MCF 10A (cell line): ENCODE measurements at regions not wholly inside any gene's neighbourhood (a gene's known extent, or its start where the extent isn't known, plus 50 kb on each side); places are given as distances from the start of the nearest gene placed in this dataset.

Source experiments
- BruUV-seq: library from RNA; stranded (reverse); fragments of 400-500 nt; replicated peaks from 2 replicates; lab custom pipeline; 2021; lab: Mats Ljungman, UMichigan
- CTCF ChIA-PET: fragments of 300-600 bp; sonication (Branson Sonifier 250); formaldehyde crosslinking; extraction: SDS; loops from one replicate; lab custom pipeline; 2021; ENCODE audit warnings: antibody characterized with exemption, inconsistent platforms; lab: Yijun Ruan, JAX
- POLR2A ChIA-PET: fragments of 300-600, 350-650 bp; sonication (Branson Sonifier 250); formaldehyde crosslinking; extraction: SDS; loops from one replicate; lab custom pipeline; 2020; ENCODE audit warnings: antibody characterized with exemption, inconsistent platforms; lab: Yijun Ruan, JAX
- DNase-seq: peaks from one replicate; pipeline ENCODE4 v3.0.0-alpha.2; 2018; ENCODE audit not compliant: unreplicated experiment
- H3K27ac Mint-ChIP-seq: one replicate; pipeline ENCODE4 v1.8.0; 2022; ENCODE audit warnings: mild to moderate bottlenecking, low read depth, mixed read lengths; ENCODE audit not compliant: unreplicated experiment
- H3K27me3 Mint-ChIP-seq: one replicate; pipeline ENCODE4 v1.8.0; 2022; ENCODE audit warnings: mixed read lengths; ENCODE audit not compliant: insufficient read depth, unreplicated experiment
- H3K36me3 Mint-ChIP-seq: one replicate; pipeline ENCODE4 v1.8.0; 2022; ENCODE audit warnings: mild to moderate bottlenecking, moderate library complexity, mixed read lengths; ENCODE audit not compliant: insufficient read depth, unreplicated experiment
- H3K4me1 Mint-ChIP-seq: one replicate; pipeline ENCODE4 v1.8.0; 2022; ENCODE audit warnings: mixed read lengths; ENCODE audit not compliant: insufficient read depth, unreplicated experiment
- H3K4me3 Mint-ChIP-seq: one replicate; pipeline ENCODE4 v1.8.0; 2022; ENCODE audit warnings: mild to moderate bottlenecking, moderate library complexity, mixed read lengths; ENCODE audit not compliant: unreplicated experiment
- H3K9me3 Mint-ChIP-seq: one replicate; pipeline ENCODE4 v1.8.0; 2022; ENCODE audit warnings: mixed read lengths; ENCODE audit not compliant: unreplicated experiment
- intact Hi-C: fragments of 100-400 bp; cut with micrococcal nuclease; formaldehyde crosslinking; loops from 2 replicates; pipeline ENCODE4 v1.14.1; 2022
- TF ChIP-seq, protein P1 (sequence below): fragments of 200-600 bp; IDR thresholded peaks from one replicate; pipeline ENCODE4 v1.8.0; 2022; ENCODE audit warnings: antibody characterized with exemption, mild to moderate bottlenecking; ENCODE audit not compliant: unreplicated experiment

DNA sequence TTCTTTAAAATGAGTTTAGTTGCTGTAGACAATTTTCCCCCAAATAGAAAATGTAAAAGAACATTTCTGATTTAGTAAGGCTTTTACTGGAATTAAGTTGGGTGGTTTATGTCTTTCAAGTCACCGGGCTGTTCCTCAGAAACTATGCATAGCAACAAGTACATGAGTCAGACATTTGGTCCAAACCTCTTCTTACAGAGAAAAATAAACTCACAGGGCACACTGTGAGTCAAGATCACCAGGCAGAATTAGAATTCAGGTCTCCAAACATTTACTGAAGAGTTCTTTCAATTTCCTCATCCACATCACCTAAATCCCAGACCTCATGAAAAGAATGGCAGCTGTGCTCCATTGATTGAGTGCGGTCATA lies 476.1 kb upstream of the SOX5 start:
- ChIA-PET CTCF (interaction anchor here (0.7 kb wide), 1 partner anchor 187 kb away, joined by 3 read pairs; no protein-coding TSS in a partner anchor), POLR2A (no interaction called here)
- Mint-ChIP-seq H3K4me1 (no peaks in the 10 kb centered on the region), H3K4me3 (no peak overlapping the region), H3K36me3 (no peaks in the 10 kb centered on the region), H3K9me3 (no peaks in the 10 kb centered on the region), H3K27me3 (no peaks in the 10 kb centered on the region), H3K27ac (no peak overlapping the region)
- DNase-seq, result no peak
- TF ChIP-seq, protein P1, sequence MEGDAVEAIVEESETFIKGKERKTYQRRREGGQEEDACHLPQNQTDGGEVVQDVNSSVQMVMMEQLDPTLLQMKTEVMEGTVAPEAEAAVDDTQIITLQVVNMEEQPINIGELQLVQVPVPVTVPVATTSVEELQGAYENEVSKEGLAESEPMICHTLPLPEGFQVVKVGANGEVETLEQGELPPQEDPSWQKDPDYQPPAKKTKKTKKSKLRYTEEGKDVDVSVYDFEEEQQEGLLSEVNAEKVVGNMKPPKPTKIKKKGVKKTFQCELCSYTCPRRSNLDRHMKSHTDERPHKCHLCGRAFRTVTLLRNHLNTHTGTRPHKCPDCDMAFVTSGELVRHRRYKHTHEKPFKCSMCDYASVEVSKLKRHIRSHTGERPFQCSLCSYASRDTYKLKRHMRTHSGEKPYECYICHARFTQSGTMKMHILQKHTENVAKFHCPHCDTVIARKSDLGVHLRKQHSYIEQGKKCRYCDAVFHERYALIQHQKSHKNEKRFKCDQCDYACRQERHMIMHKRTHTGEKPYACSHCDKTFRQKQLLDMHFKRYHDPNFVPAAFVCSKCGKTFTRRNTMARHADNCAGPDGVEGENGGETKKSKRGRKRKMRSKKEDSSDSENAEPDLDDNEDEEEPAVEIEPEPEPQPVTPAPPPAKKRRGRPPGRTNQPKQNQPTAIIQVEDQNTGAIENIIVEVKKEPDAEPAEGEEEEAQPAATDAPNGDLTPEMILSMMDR, result no peak
- BruUV-seq, result no TSS peak
- intact Hi-C loops, result no loop called here

DNA sequence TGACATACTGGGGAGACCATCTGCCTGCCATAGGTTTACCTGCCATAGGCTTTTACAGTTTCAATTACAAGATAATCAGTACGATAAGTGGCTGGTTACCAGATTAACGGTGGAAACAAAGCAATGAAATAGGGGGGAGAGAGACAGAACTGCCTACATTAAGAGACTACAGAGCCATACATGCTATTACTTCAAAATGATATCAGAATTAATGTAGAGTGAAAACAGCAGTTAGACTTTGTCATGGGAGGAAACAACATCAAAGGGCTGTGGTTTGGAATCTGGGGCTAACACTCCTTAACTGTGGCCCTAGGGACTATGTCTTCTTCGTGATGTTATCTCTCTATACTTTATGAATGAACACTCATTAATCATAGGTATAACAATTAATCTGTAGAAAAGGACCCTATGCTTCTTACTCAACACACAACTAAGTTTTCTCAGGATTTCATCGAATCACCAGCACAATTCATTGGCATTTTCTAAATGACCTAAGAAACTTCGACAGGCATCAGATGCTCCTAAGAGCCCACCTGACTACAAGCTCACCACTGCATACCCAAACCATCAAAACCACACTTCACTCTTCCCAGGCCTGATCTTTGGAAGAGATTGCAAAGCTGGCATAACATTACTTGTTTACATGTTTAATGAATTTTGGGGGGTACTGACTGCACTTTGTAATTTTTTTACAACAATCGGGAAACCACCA lies 475.6 kb upstream of the SOX5 start:
- CTCF ChIA-PET, result interaction anchor here (0.7 kb wide), 1 partner anchor 187 kb away, joined by 3 read pairs; no protein-coding TSS in a partner anchor
- intact Hi-C loops, result no loop called here
- Mint-ChIP-seq H3K36me3 (no peaks in the 10 kb centered on the region), H3K27ac (no peak overlapping the region), H3K4me3 (no peak overlapping the region), H3K4me1 (no peaks in the 10 kb centered on the region), H3K27me3 (no peaks in the 10 kb centered on the region), H3K9me3 (no peaks in the 10 kb centered on the region)
- POLR2A ChIA-PET, result no interaction called here
- TF ChIP-seq, protein P1, result no peak
- no peak for DNase-seq
- BruUV-seq, result no TSS peak

DNA sequence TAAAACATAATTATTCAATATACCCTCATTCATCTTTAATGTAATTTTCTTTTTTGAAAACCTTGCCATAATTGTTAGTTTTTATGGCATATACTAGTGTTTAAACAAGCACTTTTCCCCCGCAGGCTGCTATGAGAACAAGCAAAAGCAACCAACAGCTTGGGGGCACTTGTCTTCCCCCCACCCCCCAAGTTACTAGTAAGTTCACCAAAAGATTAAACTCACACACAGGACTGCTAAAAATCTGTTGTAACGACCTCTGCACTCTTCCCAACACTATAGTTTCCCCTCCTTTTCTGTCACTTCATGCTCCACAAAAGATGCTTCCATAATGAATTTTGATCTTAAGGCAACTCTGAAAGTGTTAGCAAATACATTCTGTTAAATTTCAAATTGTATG lies 474.9 kb upstream of the SOX5 start:
- no TSS peak for BruUV-seq
- Mint-ChIP-seq H3K27me3 (no peaks in the 10 kb centered on the region), H3K9me3 (no peaks in the 10 kb centered on the region), H3K36me3 (no peaks in the 10 kb centered on the region), H3K27ac (no peak overlapping the region), H3K4me3 (no peak overlapping the region), H3K4me1 (no peaks in the 10 kb centered on the region)
- TF ChIP-seq, protein P1, result no peak
- DNase-seq, result no peak
- ChIA-PET CTCF (no interaction called here), POLR2A (no interaction called here)
- intact Hi-C loops, result no loop called here

DNA sequence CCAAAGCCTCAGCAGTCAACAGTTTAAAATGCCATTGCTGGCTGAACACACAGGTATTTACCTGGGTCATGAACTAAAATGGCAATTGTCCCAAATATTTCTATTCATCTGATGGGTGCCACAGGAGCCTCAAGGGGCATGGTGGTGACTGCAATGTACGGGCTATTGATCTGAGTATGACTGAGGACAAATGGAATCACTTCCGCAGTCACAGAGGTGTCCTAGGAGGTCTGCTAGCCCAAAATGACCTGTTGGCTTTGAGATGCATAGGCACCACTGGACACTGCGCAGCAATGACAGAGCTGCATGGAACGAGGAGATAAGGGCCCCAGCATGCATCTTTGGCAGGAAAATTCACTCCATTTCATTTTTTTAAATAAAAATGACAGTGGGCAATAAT lies 474.1 kb upstream of the SOX5 start:
- H3K4me1 Mint-ChIP-seq, result no peaks in the 10 kb centered on the region
- CTCF ChIA-PET, result no interaction called here
- H3K36me3 Mint-ChIP-seq, result no peaks in the 10 kb centered on the region
- TF ChIP-seq, protein P1, result no peak
- no peak for DNase-seq
- POLR2A ChIA-PET, result no interaction called here
- H3K27ac Mint-ChIP-seq, result no peak overlapping the region
- H3K9me3 Mint-ChIP-seq, result no peaks in the 10 kb centered on the region
- H3K27me3 Mint-ChIP-seq, result no peaks in the 10 kb centered on the region
- intact Hi-C loops, result no loop called here
- no TSS peak for BruUV-seq
- H3K4me3 Mint-ChIP-seq, result no peak overlapping the region
